ENCODE measurements at regions not wholly inside any gene's neighbourhood (a gene's known extent, or its start where the extent isn't known, plus 50 kb on each side); places are given as distances from the start of the nearest gene placed in this dataset.
"Not testable (repeated sequence)": the region's sequence is repeated elsewhere in the genome, so short reads cannot be mapped to it uniquely, and the experiment has no call there.

GRCh38 chr14:38930022-38930421 lies 173.0 kb downstream of the SEC23A start:
- no peak overlapping the region for H3K27ac Mint-ChIP-seq
- TF ChIP-seq EZH2phosphoT487 (IDR thresholded peaks at IDR 0.05), result no peak
- TF ChIP-seq CTCF (IDR thresholded peaks at IDR 0.05), result no peak
- no peak for TF ChIP-seq EZH2 (IDR thresholded peaks at IDR 0.05)
- no peaks in the 10 kb centered on the region for H3K36me3 ChIP-seq

GRCh38 chr14:38929416-38929815 lies 173.6 kb downstream of the SEC23A start:
- no peak overlapping the region for H3K4me3 ChIP-seq
- Mint-ChIP-seq H3K4me1 (no peaks in the 10 kb centered on the region), H3K27me3 (ENCODE audit: insufficient read depth, low read depth) (peaks cover 2% of the 10 kb centered on the region), H3K36me3 (no peaks in the 10 kb centered on the region), H3K27ac (no peak overlapping the region), H3K4me3 (no peak overlapping the region), H3K9me3 (peaks cover 6% of the 10 kb centered on the region)
- no peaks in the 10 kb centered on the region for H4K20me1 ChIP-seq (ENCODE audit: low read depth)
- no peak overlapping the region for H3K27ac ChIP-seq
- H3F3A ChIP-seq (ENCODE audit: low read depth), result no peaks in the 10 kb centered on the region
- H3K9ac ChIP-seq, result no peak overlapping the region
- no peaks in the 10 kb centered on the region for H3K36me3 ChIP-seq
- no peaks in the 10 kb centered on the region for H3K9me3 ChIP-seq (ENCODE audit: low read depth)
- TF ChIP-seq EZH2phosphoT487 (IDR thresholded peaks at IDR 0.05) (no peak), EZH2 (IDR thresholded peaks at IDR 0.05) (no peak), CTCF (IDR thresholded peaks at IDR 0.05) (no peak)
- peaks cover 4% of the 10 kb centered on the region for H3K4me1 ChIP-seq
- no peak overlapping the region for H3K4me2 ChIP-seq
- H2AFZ ChIP-seq (replicated peaks), result no peak overlapping the region
- no peaks in the 10 kb centered on the region for H3K79me2 ChIP-seq (ENCODE audit: low read depth)
- DNase-seq (ENCODE audit: low spot score), result no peak
- H3K27me3 ChIP-seq, result no peaks in the 10 kb centered on the region

More at GRCh38 chr14:38930022-38930421, 173.0 kb downstream of the SEC23A start:
- H3K4me3 Mint-ChIP-seq, result no peak overlapping the region
- Histone ChIP-seq H3K27me3 (no peaks in the 10 kb centered on the region), H3K79me2 (ENCODE audit: low read depth) (no peaks in the 10 kb centered on the region), H3K4me3 (no peak overlapping the region), H3K27ac (no peak overlapping the region), H3K9ac (no peak overlapping the region), H2AFZ (replicated peaks) (no peak overlapping the region), H3K4me2 (no peak overlapping the region), H3K4me1 (peaks cover 4% of the 10 kb centered on the region), H3F3A (ENCODE audit: low read depth) (no peaks in the 10 kb centered on the region), H4K20me1 (ENCODE audit: low read depth) (no peaks in the 10 kb centered on the region), H3K9me3 (ENCODE audit: low read depth) (no peaks in the 10 kb centered on the region)
- no peak for DNase-seq (ENCODE audit: low spot score)
- H3K4me1 Mint-ChIP-seq, result no peaks in the 10 kb centered on the region
- no peaks in the 10 kb centered on the region for H3K36me3 Mint-ChIP-seq
- peaks cover 6% of the 10 kb centered on the region for H3K9me3 Mint-ChIP-seq
- peaks cover 2% of the 10 kb centered on the region for H3K27me3 Mint-ChIP-seq (ENCODE audit: insufficient read depth, low read depth)

- H3K79me2 ChIP-seq (ENCODE audit: low read depth); H3K4me1 ChIP-seq; DNase-seq (ENCODE audit: low spot score); H3K27ac Mint-ChIP-seq; H3K4me3 ChIP-seq; H3K9ac ChIP-seq; H3K4me2 ChIP-seq; H3K27me3 ChIP-seq; H3K27me3 Mint-ChIP-seq (ENCODE audit: insufficient read depth, low read depth); H3F3A ChIP-seq (ENCODE audit: low read depth); H4K20me1 ChIP-seq (ENCODE audit: low read depth); H3K36me3 Mint-ChIP-seq; H3K36me3 ChIP-seq; H2AFZ ChIP-seq (replicated peaks); H3K4me3 Mint-ChIP-seq; H3K27ac ChIP-seq; H3K9me3 ChIP-seq (ENCODE audit: low read depth); H3K4me1 Mint-ChIP-seq: not testable (repeated sequence)
- peaks cover 14% of the 10 kb centered on the region for H3K9me3 Mint-ChIP-seq
Measured at GRCh38 chr14:38921893-38922292, 181.1 kb downstream of the SEC23A start.

- H3F3A ChIP-seq (ENCODE audit: low read depth), result no peaks in the 10 kb centered on the region
- Mint-ChIP-seq H3K36me3 (no peaks in the 10 kb centered on the region), H3K27ac (no peak overlapping the region), H3K9me3 (no peaks in the 10 kb centered on the region), H3K4me1 (no peaks in the 10 kb centered on the region), H3K27me3 (ENCODE audit: insufficient read depth, low read depth) (no peaks in the 10 kb centered on the region), H3K4me3 (no peak overlapping the region)
- no peaks in the 10 kb centered on the region for H3K79me2 ChIP-seq (ENCODE audit: low read depth)
- H3K27me3 ChIP-seq, result no peaks in the 10 kb centered on the region
- no peak overlapping the region for H3K27ac ChIP-seq
- no peak overlapping the region for H3K9ac ChIP-seq
- no peak for DNase-seq (ENCODE audit: low spot score)
- no peak overlapping the region for H3K4me2 ChIP-seq
- H3K9me3 ChIP-seq (ENCODE audit: low read depth), result no peaks in the 10 kb centered on the region
- TF ChIP-seq EZH2 (IDR thresholded peaks at IDR 0.05) (no peak), EZH2phosphoT487 (IDR thresholded peaks at IDR 0.05) (no peak), CTCF (IDR thresholded peaks at IDR 0.05) (no peak)
- no peaks in the 10 kb centered on the region for H3K36me3 ChIP-seq
- no peaks in the 10 kb centered on the region for H3K4me1 ChIP-seq
- H4K20me1 ChIP-seq (ENCODE audit: low read depth), result no peaks in the 10 kb centered on the region
- no peak overlapping the region for H2AFZ ChIP-seq (replicated peaks)
- H3K4me3 ChIP-seq, result no peak overlapping the region
Measured at GRCh38 chr14:38915125-38915524, 187.9 kb downstream of the SEC23A start.

All from neural progenitor cell (in vitro differentiated cells).